Renal cortex interstitium (tissue), 11 donors: ENCODE measurements at regions not wholly inside any gene's neighbourhood (a gene's known extent, or its start where the extent isn't known, plus 50 kb on each side); places are given as distances from the start of the nearest gene placed in this dataset.

ENCODE experiments used
- DNase-seq, 11 donors: peaks; one replicate each; pipeline ENCODE4 v3.0.0-alpha.2; 2013; ENCODE audit warnings: low read depth in 9 of 11, low spot score in 4 of 11; ENCODE audit errors: extremely low read depth in 1 of 11

DNA sequence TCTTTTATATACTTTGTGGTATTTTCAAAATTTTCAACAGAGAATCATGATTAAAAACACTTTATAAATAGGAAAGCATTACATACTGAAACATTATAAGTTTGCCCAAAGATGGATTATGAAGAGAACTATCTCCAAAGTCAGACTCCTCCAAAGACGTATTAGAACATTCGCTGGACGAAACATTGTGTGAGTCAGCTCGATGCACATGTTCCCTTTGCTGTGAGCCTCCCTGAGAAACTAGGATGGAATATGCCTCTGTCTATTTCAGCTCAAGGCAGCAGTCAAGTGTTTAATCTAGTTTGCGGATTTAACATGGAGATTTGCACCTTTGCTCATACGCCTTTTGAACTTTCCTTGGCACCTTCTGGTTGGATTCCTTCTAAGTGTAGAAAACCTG is 92.2 kb upstream of the NCKAP5 start:
- DNase-seq = no peak

DNA sequence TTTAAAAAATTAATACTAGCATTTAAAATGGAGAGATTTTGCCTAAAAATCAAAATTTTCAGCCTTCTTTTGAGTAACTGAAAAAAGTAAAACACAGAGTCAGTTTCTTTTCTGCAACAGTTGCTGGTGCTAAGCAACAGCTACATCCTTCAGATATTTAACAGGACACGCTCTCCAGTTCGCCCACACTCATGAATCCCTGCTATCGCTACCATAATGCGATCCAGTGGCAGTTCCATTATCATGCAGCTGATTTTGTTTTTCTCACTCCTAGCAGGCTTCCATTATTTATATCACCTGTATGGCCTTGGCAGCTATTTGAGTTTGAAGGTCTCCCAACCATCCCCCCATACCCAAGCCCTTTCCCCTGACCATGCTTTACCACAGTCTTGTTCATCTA is 93.1 kb upstream of the NCKAP5 start:
- no peak for DNase-seq

DNA sequence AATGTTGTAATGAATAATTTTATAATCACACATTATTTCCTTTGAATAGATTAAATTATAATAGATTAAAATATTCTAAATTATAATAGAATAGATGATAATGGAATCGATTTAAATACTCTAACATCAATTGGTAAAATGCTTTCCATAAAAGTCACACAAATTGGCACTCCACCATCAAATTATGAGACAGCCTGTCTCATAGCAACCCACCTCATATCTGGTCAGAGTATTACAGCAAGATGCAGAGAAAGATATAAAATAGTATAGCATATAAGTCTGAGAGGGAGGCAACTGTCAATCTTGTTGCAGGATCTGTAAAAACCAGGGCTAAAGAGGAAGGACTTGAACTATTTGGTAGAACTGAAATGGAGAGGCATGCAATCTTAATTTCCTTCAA is 98.4 kb upstream of the NCKAP5 start:
- no peak for DNase-seq

DNA sequence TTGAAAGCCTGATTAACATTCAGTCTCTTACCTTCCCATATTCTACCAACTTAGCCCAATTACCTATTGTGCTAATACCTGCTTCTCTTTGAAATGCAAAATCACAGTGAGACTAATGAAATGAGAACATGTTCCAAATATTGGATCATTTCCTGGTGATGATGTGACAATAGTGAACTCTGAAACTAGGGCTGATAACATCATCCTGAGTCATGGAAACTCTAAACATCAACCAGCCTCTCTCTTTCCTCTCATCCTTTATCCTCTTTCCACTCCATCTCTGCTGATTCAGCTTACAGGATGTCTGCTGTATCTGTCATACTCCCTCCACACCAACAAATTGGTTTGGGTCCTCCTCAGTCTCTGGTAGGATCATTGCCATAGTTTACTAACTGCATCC is 98.8 kb upstream of the NCKAP5 start:
- no peak for DNase-seq

DNA sequence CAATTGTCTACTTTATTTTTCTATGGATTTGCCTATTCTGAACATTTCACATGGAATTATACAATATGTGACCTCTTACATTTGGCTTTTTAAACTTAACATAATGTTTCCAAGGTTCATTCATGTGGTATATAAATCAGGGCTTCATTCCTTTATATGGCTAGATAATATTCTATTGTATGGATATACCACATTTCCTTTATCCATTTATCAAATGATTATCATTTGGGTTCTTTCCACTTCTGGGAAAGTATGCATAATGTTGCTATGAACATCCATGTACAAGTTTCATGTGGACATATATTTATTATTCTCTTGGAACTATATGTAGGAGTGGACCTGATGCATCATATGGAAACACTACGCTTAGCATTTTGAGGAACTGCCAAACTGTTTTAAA is 99.7 kb upstream of the NCKAP5 start:
- no peak for DNase-seq

DNA sequence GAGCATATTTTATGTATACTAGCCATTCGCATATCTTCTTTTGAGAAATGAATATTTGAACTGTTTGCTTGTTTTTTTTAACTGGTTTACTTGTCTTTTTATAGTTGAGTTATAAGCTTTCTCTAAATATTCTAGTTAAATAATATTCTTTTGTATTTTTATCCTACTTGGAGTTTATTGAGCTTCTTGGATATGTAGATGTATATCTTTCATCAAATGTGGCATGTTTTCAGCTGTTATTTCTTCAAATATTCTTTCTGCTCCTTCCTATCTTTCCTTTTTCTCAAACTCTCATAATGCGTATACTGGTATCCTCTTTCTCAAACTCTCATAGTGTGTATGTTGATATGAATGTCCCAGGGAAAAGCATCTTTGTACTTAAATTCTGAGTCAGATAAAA is 100.3 kb upstream of the NCKAP5 start:
- no peak for DNase-seq

DNA sequence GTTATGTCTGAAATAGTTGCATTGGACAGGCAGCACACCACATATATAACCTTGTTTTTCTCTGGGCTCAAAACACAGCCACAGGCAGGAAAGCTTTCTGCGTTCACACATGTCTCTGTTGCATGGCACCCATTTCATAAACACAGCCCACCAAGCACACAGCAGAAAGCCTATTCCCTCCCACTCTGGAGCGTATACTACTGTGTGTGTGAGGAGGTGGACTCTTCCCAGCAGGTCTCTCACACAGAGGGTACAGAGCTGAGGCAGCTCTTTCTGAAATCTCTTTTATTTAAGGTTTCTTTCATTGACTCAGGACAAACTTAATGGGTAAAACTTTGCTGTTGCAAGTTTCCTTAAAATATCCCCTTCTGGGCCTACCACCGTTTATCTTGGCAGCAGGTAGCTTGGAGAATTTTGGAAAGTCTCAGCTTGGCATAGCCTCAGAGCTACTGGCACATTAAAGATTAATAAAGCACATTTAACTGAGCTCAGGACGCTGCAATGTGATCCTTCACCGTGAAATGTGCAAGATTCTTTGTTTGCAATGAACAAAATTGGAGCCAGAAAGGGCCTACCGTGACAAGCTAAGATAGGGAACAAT is 105.1 kb upstream of the NCKAP5 start:
- DNase-seq = no peak

DNA sequence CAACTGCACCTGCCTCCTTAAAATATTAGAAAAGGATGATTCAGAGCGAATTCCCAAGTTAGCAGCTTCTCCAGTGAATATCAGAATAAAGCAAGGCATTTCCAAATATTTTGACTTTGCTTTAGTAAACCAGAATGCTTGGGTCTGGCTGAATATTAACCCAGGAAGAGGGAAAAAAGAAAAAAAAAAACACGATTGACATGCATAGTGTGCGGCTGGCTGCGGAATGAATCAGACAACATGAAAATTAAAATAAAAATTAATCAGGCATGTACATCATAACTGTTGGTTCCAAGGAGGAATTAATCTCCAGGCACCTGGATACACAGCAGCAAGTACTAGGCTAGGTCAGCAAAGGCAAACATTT is 105.8 kb upstream of the NCKAP5 start:
- DNase-seq = peak in 1 of 11 donors; percentile 12

DNA sequence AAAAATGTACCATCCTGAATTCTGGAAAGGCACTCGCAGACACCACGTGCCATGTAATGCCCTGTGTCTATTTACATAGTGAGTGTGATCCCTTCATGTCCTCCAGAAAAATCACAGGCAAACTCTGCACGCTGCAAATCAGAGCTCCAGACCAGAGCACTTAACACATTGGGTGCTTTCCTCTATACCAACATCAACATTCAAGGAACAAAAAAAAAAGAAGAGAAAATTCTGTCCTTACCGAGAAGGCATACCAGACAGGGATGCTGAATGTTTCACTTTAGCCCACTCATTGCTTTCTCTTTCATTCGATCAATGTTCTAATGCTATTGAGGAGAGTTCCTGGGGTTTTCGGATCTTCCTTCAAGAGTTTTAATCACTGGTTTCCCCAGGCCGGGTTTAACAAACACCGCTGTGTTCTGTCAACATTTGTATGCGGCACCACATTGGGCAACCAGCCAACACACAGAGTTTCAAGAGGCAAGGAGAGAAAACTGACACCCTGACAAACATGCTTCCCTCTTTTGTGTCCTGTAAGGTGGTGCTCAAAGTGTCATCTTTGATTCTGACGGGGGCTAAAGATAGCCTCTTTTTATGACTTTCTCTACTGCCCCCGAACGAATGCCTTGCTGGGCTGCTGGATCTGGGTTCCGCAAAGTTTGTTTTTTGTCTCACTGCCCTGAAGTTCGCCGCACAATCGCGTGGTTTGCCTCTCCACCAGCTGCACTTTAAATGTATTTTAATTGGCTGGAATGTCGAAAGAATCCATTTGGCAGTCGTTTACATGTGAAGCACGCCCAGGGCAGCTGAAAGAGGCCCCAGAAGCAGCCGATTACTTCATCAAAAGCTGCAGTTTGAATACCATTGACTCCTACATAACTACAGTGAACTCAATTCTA is 106.4 kb upstream of the NCKAP5 start:
- DNase-seq = peak in 10 of 11 donors; percentile 52 to 81 (median 64)

DNA sequence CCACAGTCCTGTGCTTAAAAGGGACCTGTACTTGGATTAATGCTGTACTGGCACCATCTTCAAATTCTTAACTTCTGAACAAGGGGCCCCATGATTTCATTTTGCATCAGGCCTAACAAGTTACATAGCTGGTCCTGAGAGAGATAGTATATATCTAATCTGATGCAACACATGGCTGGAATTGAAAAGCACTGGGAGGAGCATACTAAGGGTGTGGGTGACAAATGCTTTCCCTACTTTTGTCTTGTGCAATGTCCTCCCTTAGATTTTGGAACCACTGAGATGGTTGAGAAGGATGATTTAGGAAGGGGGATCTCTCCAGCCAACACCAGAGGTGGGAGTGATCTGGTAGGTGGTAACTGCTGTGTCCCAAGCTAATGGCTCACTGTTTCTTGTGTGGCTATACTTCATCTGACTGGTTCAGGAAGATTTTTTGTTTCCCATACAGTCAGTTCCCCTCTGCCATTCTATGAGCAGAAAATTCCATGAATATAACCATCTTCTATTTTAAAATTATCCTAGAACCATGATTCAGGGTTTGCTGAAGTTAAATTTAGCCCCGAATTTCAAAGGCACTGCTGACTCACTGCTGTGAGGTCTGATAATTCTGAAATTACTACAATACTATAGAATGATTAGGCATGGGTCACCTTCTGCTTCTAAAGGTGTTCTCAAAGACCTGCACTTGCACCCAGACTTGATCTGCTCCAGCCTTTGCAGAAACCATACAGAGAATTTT is 108.3 kb upstream of the NCKAP5 start:
- DNase-seq = no peak

DNA sequence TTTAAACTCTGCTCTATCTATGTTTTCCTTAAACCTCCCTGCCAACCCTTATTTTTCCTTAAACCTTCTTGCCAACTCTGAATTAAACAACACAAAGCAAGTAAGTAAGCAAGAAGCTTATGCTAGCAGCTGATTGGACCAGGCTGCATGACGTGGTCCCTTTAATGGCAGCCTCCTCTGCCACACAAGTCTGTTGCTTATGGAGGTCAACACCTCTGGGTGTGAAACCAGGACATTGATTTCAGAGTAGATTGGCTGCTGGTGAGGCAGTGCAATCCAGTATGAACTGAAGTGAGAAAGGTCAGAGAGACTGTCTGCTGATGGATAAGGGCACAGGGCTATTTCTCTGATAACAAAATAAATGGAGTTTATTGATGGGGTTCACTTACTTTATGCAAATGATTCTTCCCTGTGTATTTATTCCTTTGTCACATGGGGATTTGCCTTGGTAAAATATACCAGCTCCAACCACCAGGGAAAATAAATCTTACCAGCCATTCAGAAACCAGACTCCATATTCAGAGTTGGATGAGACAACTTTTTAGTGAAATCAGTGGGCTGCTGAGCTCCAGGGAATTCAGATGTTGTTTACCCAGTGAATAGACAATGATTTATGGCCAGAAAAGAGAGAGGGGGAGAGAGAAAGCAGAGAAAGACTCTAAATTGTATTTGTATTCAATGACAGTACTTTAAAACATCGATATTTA is 112.2 kb upstream of the NCKAP5 start:
- DNase-seq = no peak

DNA sequence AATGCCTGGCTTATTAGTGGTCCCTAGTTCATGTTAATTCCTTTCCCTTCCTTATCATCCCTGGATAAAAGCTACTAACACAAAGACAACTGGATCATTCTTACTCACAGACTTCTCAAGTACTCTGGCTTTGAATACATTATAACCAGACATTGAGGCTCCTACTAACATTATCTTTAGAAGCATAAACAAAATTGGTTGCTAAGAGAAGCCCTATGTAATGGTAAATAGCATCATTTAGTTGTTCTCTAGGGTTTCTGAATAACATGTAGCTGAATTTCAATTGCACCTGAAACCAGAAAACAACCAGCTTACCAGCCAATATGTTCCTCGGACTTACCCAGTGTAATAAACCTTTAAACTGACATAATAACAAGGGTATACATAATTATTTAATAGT is 114.1 kb upstream of the NCKAP5 start:
- DNase-seq = no peak

DNA sequence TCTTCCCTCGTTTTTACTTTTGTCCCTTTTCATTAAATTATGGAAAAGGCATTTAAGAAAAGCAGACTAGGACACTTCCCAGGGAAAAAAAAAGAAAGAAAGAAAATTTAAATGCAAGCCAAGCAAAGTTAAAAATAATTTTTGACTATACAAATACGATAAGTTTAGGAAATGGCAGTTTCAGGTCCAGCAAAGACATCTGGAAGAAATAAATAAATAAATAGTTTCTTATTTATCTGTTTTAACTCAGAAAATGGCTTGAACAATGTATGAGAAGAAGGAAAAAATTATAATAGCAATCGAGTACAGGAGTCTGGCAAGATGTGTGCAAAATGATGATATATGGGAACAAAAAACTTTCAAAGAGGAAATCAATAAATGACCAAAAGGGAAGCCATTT is 114.6 kb upstream of the NCKAP5 start:
- DNase-seq = no peak

DNA sequence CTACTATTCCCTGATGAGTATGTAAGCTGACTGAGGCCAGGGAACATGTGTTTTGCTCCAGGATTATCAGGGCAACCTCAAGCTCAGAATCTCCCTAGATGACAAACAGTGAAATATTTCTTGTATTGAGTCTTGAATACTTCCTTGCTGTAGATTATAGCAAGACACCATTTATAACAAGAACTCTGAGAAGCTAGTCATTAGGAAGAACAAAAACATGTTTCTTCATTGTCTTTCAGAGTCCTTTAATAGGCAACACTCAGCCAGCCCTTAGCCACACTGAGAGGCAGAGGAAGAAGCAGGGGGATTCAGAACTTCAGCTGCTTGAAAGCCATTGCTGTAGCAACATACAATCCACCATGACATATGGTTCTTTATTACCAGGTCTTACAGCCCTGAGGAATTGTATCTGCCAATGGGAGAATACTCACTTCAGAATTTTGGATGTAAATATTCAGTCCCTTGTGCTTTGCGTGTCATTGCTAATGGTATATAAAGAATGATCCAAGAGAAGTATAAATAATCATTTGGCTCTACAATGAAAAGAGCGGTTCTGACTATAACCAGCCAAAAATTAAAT is 117.5 kb upstream of the NCKAP5 start:
- no peak for DNase-seq

DNA sequence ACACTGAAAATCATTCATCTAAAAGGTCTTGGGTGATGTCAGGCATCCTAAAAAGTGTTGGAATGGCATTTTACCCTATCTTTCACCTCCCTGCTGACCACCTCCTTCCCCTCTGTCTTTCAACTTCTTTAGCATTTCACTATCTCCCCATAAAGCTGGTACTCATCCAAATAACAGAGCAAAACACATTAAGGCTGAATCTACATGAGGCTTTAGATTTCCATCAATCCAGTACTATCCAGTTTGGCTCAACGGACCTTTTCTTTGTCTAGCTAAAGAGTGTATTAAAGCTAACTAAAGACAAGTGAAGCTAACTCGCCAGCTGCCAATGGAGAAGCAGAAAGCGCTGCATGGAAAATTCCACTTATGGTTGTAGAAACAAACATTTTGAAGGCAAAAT is 122.5 kb upstream of the NCKAP5 start:
- no peak for DNase-seq

DNA sequence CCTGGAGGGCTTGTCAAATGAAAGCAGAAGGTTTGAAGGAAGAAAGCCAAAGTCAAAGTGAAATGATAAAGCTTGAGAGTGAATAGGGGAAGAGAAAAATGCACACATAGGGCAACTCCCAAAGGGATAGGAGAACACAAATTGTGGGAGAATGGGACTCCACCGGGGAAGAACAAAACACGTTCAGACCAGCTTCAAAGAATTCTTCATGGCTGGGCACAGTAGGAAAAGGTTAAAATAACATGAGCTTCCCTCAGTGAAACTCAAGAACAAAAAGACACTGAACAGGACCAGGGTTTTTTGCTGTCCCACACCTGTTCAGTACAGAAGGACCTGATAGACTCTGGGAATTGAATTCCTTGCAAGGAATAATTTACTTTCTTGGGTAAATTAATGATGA is 123.1 kb upstream of the NCKAP5 start:
- DNase-seq = no peak

DNA sequence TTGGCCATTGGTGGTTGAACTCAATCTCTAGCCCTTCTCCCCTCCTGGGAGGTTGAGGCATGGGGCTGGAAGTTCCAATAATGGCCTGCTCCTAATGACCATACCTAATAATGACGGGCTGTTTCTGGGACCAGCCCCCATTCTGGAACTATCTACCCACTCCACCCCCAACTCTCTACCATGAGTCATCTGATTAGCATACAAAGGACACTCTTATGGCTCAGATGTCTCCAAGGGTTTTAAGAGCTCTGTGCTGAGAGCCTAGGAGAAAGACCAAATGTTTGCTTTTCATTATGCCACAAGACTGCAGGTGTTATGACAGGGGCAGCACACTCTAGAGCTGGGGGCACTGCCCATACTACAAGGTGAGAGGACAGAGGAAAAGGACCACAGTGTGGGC is 137.0 kb upstream of the NCKAP5 start:
- DNase-seq = no peak

DNA sequence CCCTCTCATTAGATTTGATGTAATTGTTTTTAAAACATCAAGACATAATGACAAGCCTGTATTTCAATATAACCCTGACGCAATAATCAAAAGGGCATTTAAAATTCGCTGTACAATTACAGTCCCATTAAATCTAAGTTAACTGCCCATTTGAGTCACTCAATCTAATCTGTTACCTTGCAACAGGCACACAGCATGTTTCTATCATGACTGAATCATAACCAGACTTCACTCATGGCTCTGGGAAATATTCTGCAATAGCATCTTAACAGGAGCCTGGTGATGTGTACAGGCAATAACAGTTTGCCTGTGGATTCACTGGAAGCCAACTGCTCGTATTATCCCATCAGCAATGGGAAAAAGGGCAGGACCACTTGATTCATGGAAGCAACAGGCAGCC is 142.3 kb upstream of the NCKAP5 start:
- DNase-seq = no peak

DNA sequence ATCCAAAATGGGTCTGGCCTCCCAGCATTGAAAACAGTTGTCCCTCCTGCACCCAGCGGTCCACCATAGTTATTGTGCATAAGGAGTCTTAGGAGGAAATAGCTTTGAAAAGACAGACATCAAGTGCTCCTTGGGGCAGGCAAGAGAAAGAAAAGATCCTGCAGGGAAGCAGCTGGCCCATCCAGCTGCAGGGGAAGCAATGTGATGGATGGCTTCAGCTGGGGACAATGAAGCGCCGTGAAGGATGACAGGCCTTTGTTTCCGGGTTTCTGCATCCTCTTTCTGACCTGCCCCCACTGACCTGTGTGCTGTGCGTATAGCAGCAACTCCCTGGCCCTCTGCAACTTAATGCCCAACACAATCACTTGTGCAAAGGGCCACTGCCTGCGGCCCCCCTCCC is 142.9 kb upstream of the NCKAP5 start:
- peak in 6 of 11 donors; percentile 10 to 30 (median 16) for DNase-seq
